ENCODE measurements at regions not wholly inside any gene's neighbourhood (a gene's known extent, or its start where the extent isn't known, plus 50 kb on each side); places are given as distances from the start of the nearest gene placed in this dataset.

DNA sequence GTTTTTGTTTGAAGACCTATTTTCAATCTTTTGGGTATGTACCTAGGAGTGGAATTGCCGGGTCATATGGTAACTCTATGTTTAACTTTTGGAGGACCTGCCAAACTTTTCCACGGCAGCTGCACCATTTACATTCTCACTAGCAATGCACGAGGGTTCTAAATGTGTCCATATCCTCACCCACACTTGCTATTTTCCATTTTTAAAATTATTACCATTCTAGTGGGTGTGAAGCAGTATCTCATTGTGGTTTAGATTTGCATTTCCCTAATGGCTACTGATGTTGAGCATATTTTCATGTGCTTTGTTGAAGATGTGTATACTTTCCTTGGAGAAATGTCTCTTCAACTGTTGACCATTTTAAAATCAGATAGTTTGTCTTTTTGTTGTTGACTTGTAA is 60.3 kb upstream of the HAPSTR1 start:
- TF ChIP-seq, protein P1, sequence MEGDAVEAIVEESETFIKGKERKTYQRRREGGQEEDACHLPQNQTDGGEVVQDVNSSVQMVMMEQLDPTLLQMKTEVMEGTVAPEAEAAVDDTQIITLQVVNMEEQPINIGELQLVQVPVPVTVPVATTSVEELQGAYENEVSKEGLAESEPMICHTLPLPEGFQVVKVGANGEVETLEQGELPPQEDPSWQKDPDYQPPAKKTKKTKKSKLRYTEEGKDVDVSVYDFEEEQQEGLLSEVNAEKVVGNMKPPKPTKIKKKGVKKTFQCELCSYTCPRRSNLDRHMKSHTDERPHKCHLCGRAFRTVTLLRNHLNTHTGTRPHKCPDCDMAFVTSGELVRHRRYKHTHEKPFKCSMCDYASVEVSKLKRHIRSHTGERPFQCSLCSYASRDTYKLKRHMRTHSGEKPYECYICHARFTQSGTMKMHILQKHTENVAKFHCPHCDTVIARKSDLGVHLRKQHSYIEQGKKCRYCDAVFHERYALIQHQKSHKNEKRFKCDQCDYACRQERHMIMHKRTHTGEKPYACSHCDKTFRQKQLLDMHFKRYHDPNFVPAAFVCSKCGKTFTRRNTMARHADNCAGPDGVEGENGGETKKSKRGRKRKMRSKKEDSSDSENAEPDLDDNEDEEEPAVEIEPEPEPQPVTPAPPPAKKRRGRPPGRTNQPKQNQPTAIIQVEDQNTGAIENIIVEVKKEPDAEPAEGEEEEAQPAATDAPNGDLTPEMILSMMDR (IDR thresholded peaks at IDR 0.05): no peak
- TF ChIP-seq POLR2AphosphoS5 (IDR thresholded peaks at IDR 0.05) (no peak), POLR2A (IDR thresholded peaks at IDR 0.05) (no peak)
